Adrenal gland (tissue), 5 donors: ENCODE measurements at regions not wholly inside any gene's neighbourhood (a gene's known extent, or its start where the extent isn't known, plus 50 kb on each side); places are given as distances from the start of the nearest gene placed in this dataset.

Experiments used
- POLR2A ChIP-seq, 2 donors: fragments of 450-650 bp; IDR thresholded peaks; one replicate each; pipeline ENCODE4 v1.6.1; 2017; ENCODE audit warnings: antibody characterized with exemption in 2 of 2, mild to moderate bottlenecking in 2 of 2, moderate library complexity in 1 of 2
- TF ChIP-seq, protein P1 (sequence below), 6 experiments: fragments of 450-650 bp in 4 of 6; fragments of 200-600 bp in 2 of 6; sonication (generic) in 1 of 6; IDR thresholded peaks; 1 replicate in 5 of 6; 2 replicates in 1 of 6; pipeline versions ENCODE4 v1.5.1 to v1.8.0; 2016 to 2021; ENCODE audit warnings: antibody characterized with exemption in 6 of 6, mild to moderate bottlenecking in 2 of 6, moderate library complexity in 1 of 6
- donor health status: DM: no; HTN: no; CAD: no.

DNA sequence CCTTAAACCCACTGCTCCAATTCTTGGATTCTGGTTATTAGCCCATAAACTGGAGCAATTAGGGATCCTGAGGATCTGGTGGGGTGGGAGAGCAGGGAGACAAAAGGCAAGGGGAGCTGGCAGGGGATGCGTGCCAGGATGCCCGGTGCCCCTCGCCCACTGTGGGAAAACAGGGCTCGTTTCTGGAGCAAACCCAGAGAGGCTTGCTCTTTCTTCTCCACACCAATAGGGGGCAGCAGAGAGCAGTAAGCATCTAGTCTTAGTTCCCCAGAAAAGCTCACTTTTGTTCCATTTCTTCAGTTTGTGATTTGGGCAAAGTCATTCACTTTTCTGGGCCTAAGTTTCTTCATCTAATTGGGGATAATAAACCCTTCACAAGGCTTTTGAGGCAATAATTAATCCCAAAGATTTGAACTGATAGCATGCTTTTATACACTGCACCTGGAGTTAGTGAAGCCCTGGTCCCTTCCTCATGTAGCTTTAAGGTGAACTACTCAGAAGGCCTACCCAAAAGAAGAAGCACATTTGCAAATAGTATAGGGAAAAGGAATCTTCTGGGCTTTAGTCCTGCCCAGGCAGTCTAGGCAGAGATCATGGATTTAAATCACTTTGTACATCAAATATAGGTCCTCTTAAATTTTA, 160.6 kb upstream of the USP24 start:
- TF ChIP-seq, protein P1, sequence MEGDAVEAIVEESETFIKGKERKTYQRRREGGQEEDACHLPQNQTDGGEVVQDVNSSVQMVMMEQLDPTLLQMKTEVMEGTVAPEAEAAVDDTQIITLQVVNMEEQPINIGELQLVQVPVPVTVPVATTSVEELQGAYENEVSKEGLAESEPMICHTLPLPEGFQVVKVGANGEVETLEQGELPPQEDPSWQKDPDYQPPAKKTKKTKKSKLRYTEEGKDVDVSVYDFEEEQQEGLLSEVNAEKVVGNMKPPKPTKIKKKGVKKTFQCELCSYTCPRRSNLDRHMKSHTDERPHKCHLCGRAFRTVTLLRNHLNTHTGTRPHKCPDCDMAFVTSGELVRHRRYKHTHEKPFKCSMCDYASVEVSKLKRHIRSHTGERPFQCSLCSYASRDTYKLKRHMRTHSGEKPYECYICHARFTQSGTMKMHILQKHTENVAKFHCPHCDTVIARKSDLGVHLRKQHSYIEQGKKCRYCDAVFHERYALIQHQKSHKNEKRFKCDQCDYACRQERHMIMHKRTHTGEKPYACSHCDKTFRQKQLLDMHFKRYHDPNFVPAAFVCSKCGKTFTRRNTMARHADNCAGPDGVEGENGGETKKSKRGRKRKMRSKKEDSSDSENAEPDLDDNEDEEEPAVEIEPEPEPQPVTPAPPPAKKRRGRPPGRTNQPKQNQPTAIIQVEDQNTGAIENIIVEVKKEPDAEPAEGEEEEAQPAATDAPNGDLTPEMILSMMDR (IDR thresholded peaks at IDR 0.05) = peak; percentile 64 to 95 (median 84)
- no peak for TF ChIP-seq POLR2A (IDR thresholded peaks at IDR 0.05)
